ENCODE measurements at regions not wholly inside any gene's neighbourhood (a gene's known extent, or its start where the extent isn't known, plus 50 kb on each side); places are given as distances from the start of the nearest gene placed in this dataset.

DNA sequence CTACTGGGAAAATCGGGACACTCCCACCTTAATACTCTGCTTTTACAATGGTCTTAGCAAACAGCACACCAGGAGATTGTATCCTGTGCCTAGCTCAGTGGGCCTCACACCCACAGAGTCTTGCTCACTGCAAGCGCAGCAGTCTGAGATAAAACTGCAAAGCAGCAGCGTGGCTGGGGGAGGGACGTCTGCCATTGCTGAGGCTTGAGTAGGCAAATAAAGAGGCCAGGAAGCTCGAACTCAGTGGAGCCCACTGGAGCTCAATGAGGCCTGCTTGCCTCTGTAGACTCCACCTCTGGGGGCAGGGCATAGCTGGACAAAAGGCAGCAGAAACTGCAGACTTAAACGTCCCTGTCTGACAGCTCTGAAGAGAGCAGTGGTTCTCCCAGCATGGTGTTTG lies 1169.1 kb upstream of the EPHA6 start:
- H3K27ac ChIP-seq, result no peak overlapping the region
- no peak overlapping the region for H3K4me3 ChIP-seq
- no peaks in the 10 kb centered on the region for H3K9me3 ChIP-seq
- intact Hi-C loops (cut with DNase I; ENCODE audit: low total_unique reads), result no loop called here
- no peaks in the 10 kb centered on the region for H3K36me3 ChIP-seq
- no peak for DNase-seq
- no peaks in the 10 kb centered on the region for H3K27me3 ChIP-seq
- H3K4me1 ChIP-seq, result no peaks in the 10 kb centered on the region
- TF ChIP-seq CTCF (IDR thresholded peaks at IDR 0.05) (no peak), POLR2A (IDR thresholded peaks at IDR 0.05) (no peak)

DNA sequence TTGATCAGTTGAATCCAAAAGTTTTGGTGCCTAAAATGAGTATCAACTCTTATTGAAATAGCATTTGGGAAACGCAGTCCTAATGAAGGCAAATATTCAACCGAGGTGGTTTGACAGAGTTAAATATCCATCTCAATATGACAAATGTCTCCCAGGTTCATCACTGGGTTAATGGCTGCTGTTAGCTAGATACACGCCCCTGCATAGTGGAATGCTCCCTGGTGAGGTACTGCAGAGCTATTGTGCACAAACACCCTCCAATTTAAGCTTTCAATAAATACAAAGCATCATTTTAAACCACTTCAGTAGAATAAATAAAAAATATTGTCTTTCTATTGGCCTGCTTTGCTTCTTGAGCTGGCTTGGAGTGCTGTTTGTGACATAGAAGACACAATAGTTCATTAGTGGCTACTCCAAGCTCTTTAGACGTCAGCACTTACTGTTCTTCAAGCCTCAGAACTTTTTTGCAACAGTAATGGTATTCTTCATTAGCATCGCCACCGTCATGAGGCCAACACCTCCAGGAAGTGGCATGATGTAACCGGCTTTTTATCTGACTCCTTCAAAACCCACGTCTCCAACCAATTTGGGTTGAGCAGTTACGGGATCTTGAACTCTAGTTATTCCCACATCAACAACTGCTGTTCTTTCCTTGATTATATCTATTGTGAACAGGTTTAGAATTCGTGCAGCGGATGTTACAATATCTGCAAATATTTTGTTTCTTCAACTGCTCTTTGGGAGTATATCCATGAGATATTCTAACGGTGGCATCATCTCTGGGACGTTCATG lies 1159.6 kb upstream of the EPHA6 start:
- no peaks in the 10 kb centered on the region for H3K27me3 ChIP-seq
- intact Hi-C loops (cut with DNase I; ENCODE audit: low total_unique reads), result no loop called here

DNA sequence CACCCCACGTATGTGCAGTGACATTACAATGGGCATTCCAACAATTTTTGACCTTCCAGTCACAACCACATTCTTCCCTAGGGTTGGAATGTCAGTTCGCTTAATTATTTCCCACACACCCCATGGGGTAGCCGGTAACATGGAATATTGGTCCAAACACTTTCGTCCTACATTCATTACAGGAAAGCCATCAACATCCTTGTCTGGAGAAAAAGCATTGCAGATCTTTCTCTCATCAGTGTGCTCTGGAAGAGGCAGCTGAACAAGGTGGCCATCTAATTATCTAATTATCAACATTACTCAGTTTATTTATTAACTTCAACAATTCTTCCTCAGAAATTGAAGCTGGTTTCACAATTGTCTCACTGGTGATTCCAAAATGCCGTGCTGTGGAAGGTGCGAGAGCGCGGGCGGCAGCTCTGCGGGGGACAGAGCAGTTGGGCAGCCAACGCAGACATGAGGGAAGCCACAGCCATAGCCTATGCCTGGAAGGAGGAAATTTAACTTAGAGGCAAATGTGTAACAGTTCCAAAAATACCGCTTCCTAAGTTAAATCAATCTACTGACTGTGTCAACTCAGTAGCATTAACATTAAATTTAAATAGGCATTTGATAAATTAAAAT lies 1158.9 kb upstream of the EPHA6 start:
- Histone ChIP-seq H3K27me3 (no peaks in the 10 kb centered on the region), H3K4me3 (no peak overlapping the region), H3K36me3 (no peaks in the 10 kb centered on the region), H3K4me1 (no peaks in the 10 kb centered on the region), H3K9me3 (no peaks in the 10 kb centered on the region), H3K27ac (no peak overlapping the region)
- intact Hi-C loops (cut with DNase I; ENCODE audit: low total_unique reads), result no loop called here
- no peak for TF ChIP-seq CTCF (IDR thresholded peaks at IDR 0.05)
- no peak for TF ChIP-seq POLR2A (IDR thresholded peaks at IDR 0.05)
- no peak for DNase-seq

More for the DNA sequence above, 1159.6 kb upstream of the EPHA6 start:
- no peak overlapping the region for H3K27ac ChIP-seq
- no peak for DNase-seq
- H3K4me1 ChIP-seq, result no peaks in the 10 kb centered on the region
- no peaks in the 10 kb centered on the region for H3K36me3 ChIP-seq
- TF ChIP-seq CTCF (IDR thresholded peaks at IDR 0.05), result no peak
- no peak for TF ChIP-seq POLR2A (IDR thresholded peaks at IDR 0.05)
- no peaks in the 10 kb centered on the region for H3K9me3 ChIP-seq
- H3K4me3 ChIP-seq, result no peak overlapping the region

DNA sequence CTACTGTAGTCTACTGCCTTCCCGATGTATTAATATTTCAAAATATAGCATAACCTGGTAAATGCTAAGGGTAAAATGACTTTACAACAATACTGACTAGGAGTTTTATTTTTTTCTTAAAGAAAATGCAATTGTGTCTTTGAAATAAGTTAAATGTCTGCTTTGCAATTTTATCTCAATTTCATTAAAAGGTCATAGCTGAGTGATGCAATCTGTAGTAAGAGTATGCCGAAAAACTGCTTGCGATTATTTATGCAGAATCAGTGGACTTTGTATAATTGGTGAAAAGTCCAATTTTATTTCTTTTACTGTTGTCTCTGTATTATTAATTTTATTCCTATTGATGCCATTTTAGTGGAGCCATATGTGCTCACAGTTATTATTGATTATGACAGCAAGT lies 1143.6 kb upstream of the EPHA6 start:
- TF ChIP-seq CTCF (IDR thresholded peaks at IDR 0.05) (no peak), POLR2A (IDR thresholded peaks at IDR 0.05) (no peak)
- H3K36me3 ChIP-seq, result no peaks in the 10 kb centered on the region
- DNase-seq, result no peak

DNA sequence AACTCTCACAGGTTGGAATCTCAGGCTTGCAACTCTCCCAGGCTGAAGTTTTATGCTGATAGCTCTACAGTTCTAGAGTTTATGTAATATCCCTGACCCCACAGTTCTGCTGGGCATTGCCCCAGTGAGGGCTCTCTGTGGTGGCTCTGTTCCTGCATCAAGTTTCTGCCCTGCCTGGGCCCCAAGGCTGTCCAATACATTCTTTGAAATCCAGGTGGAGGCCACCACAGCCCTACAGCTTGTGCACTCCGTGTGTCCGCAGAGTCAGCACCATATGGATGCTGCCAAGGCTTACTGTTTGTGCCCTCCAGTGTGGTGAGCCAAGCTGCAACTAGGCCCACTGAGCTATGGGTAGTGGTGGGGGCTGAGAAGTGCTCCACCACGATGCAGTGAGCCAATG lies 1141.2 kb upstream of the EPHA6 start:
- no peak for DNase-seq
- Histone ChIP-seq H3K27me3 (no peaks in the 10 kb centered on the region), H3K4me1 (no peaks in the 10 kb centered on the region), H3K9me3 (no peaks in the 10 kb centered on the region), H3K36me3 (peaks cover 0 to 2% of the 10 kb centered on the region in 2 donors), H3K27ac (no peak overlapping the region), H3K4me3 (no peak overlapping the region)
- intact Hi-C loops (cut with DNase I; ENCODE audit: low total_unique reads), result no loop called here
- TF ChIP-seq CTCF (IDR thresholded peaks at IDR 0.05), result no peak
- TF ChIP-seq POLR2A (IDR thresholded peaks at IDR 0.05), result no peak

More for the DNA sequence above, 1143.6 kb upstream of the EPHA6 start:
- Histone ChIP-seq H3K27me3 (no peaks in the 10 kb centered on the region), H3K27ac (no peak overlapping the region), H3K4me3 (no peak overlapping the region), H3K4me1 (no peaks in the 10 kb centered on the region), H3K9me3 (no peaks in the 10 kb centered on the region)
- intact Hi-C loops (cut with DNase I; ENCODE audit: low total_unique reads), result no loop called here
